IMR-90 (cell line): ENCODE measurements at regions not wholly inside any gene's neighbourhood (a gene's known extent, or its start where the extent isn't known, plus 50 kb on each side); places are given as distances from the start of the nearest gene placed in this dataset.

Experiments
- BHLHE40 ChIP-seq: fragments of 150-350 bp; IDR thresholded peaks from 2 replicates; pipeline ENCODE4 v1.6.1; 2016; ENCODE audit warnings: mild to moderate bottlenecking, low read depth, low read length
- CHD1 ChIP-seq: IDR thresholded peaks from 2 replicates; pipeline ENCODE4 v1.6.1; 2012; ENCODE audit warnings: low read depth, low read length, improper control_type of control experiment
- CTCF ChIP-seq: conservative IDR thresholded peaks from 2 replicates; pipeline ENCODE4 v1.5.1; 2012; ENCODE audit warnings: mild to moderate bottlenecking, low read depth, low read length, improper control_type of control experiment
- ELK1 ChIP-seq: fragments of 150-350 bp; IDR thresholded peaks from 2 replicates; pipeline ENCODE4 v1.6.1; 2016; ENCODE audit warnings: low read depth, mild to moderate bottlenecking, low read length, moderate library complexity, borderline replicate concordance
- MAZ ChIP-seq: IDR thresholded peaks from 2 replicates; pipeline ENCODE4 v1.6.1; 2012; ENCODE audit warnings: low read depth, mild to moderate bottlenecking, low read length, improper control_type of control experiment, moderate library complexity, borderline replicate concordance
- MXI1 ChIP-seq: IDR thresholded peaks from 2 replicates; pipeline ENCODE4 v1.6.1; 2012; ENCODE audit warnings: low read depth, mild to moderate bottlenecking, low read length, moderate library complexity, borderline replicate concordance
- NFE2L2 ChIP-seq: fragments of 150-350 bp; IDR thresholded peaks from 2 replicates; pipeline ENCODE4 v1.6.1; 2016; ENCODE audit warnings: low read depth, mild to moderate bottlenecking, low read length
- POLR2A ChIP-seq: IDR thresholded peaks from 2 replicates; pipeline ENCODE4 v1.6.1; 2012; ENCODE audit warnings: mild to moderate bottlenecking, low read depth, low read length
- RAD21 ChIP-seq: IDR thresholded peaks from 2 replicates; pipeline ENCODE4 v1.6.1; 2012; ENCODE audit warnings: low read length, improper control_type of control experiment
- RCOR1 ChIP-seq: IDR thresholded peaks from 2 replicates; pipeline ENCODE4 v1.6.1; 2012; ENCODE audit warnings: mild to moderate bottlenecking, low read length, improper control_type of control experiment; ENCODE audit not compliant: insufficient replicate concordance
- RFX5 ChIP-seq: IDR thresholded peaks from 2 replicates; pipeline ENCODE4 v1.8.0; 2012; ENCODE audit warnings: low read depth, mild to moderate bottlenecking, low read length, moderate library complexity
- SMC3 ChIP-seq: fragments of 150-350 bp; IDR thresholded peaks from 2 replicates; pipeline ENCODE4 v1.6.1; 2016; ENCODE audit warnings: low read depth, mild to moderate bottlenecking, antibody characterized with exemption, low read length, moderate library complexity
- TF ChIP-seq, protein P1 (sequence below): fragments of 150-350 bp; IDR thresholded peaks from 2 replicates; pipeline ENCODE4 v1.6.1; 2017; ENCODE audit warnings: mild to moderate bottlenecking, antibody characterized with exemption, low read length, low read depth

DNA sequence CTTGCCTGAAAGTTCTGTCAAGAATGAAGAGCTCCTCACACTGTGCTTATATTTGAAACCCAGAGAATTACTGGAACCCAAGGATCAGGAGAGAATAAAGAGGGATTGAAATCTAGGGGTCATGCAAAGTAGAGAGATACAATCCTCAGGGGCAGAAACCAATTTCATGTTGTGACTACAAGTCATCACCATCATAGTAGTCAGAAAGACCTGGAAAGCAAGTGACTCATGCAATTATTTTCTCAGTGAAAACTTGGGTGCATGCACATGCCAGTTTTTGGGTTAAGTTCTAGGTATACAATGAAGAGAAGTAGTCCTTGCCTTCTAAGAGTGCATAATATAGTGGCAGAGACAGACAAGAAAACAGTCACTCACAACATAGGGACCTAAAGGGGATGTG lies 210.0 kb downstream of the ZC3H11B start:
- TF ChIP-seq CTCF (no peak), MAZ (no peak), RAD21 (no peak), BHLHE40 (no peak), POLR2A (no peak), SMC3 (no peak), ELK1 (no peak), RCOR1 (no peak), CHD1 (no peak), MXI1 (no peak), RFX5 (no peak), NFE2L2 (no peak)
- TF ChIP-seq, protein P1, sequence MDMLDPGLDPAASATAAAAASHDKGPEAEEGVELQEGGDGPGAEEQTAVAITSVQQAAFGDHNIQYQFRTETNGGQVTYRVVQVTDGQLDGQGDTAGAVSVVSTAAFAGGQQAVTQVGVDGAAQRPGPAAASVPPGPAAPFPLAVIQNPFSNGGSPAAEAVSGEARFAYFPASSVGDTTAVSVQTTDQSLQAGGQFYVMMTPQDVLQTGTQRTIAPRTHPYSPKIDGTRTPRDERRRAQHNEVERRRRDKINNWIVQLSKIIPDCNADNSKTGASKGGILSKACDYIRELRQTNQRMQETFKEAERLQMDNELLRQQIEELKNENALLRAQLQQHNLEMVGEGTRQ: no peak
